ENCODE measurements at regions not wholly inside any gene's neighbourhood (a gene's known extent, or its start where the extent isn't known, plus 50 kb on each side); places are given as distances from the start of the nearest gene placed in this dataset.

DNA sequence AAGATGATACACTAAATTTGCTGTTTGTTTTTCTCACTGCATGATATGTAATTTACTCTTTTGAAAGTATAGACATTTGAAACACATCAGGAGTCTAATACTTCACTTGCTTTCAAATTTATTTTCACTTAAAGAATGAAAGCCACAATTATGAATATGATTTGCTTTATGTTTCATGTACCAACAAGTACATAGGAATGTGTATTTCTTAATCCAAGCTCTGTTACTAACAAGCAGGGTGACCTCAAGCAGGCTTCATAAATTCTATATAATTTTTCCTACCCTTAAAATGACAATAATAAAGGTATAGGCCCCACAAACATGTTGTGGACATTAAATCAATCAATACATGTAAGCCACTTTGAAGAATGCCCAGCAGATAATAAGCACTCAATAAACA, 170.2 kb upstream of the P2RY1 start:
- Histone ChIP-seq H3K4me3 (no peak overlapping the region), H3K27ac (no peak overlapping the region), H3K4me2 (no peak overlapping the region), H3K4me1 (no peaks in the 10 kb centered on the region), H3K9me3 (no peaks in the 10 kb centered on the region)
- CTCF ChIA-PET: no interaction called here
- no peak for DNase-seq (ENCODE audit: low read depth in 1 of 2, low spot score in 1 of 2)
- ATAC-seq: no peak
- TF ChIP-seq, protein P1, sequence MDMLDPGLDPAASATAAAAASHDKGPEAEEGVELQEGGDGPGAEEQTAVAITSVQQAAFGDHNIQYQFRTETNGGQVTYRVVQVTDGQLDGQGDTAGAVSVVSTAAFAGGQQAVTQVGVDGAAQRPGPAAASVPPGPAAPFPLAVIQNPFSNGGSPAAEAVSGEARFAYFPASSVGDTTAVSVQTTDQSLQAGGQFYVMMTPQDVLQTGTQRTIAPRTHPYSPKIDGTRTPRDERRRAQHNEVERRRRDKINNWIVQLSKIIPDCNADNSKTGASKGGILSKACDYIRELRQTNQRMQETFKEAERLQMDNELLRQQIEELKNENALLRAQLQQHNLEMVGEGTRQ (IDR thresholded peaks at IDR 0.05): no peak
- TF ChIP-seq, protein P2, sequence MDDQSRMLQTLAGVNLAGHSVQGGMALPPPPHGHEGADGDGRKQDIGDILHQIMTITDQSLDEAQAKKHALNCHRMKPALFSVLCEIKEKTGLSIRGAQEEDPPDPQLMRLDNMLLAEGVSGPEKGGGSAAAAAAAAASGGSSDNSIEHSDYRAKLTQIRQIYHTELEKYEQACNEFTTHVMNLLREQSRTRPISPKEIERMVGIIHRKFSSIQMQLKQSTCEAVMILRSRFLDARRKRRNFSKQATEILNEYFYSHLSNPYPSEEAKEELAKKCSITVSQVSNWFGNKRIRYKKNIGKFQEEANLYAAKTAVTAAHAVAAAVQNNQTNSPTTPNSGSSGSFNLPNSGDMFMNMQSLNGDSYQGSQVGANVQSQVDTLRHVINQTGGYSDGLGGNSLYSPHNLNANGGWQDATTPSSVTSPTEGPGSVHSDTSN (IDR thresholded peaks at IDR 0.05): no peak
- TF ChIP-seq, protein P3, sequence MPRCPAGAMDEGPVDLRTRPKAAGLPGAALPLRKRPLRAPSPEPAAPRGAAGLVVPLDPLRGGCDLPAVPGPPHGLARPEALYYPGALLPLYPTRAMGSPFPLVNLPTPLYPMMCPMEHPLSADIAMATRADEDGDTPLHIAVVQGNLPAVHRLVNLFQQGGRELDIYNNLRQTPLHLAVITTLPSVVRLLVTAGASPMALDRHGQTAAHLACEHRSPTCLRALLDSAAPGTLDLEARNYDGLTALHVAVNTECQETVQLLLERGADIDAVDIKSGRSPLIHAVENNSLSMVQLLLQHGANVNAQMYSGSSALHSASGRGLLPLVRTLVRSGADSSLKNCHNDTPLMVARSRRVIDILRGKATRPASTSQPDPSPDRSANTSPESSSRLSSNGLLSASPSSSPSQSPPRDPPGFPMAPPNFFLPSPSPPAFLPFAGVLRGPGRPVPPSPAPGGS (IDR thresholded peaks at IDR 0.05): no peak
- TF ChIP-seq CTCF (IDR thresholded peaks at IDR 0.05) (no peak), POLR2A (IDR thresholded peaks at IDR 0.05; ENCODE audit: low read length) (no peak), RFX5 (IDR thresholded peaks at IDR 0.05) (no peak), SMC3 (IDR thresholded peaks at IDR 0.05) (no peak), JUNB (IDR thresholded peaks at IDR 0.05) (no peak), PHF8 (IDR thresholded peaks at IDR 0.05; ENCODE audit: borderline replicate concordance, low read depth) (no peak), MAZ (IDR thresholded peaks at IDR 0.05; ENCODE audit: borderline replicate concordance, low read depth, low read length) (no peak), MAX (IDR thresholded peaks at IDR 0.05) (no peak), POLR2AphosphoS2 (conservative IDR thresholded peaks at IDR 0.05; ENCODE audit: low read length) (no peak)
- TF ChIP-seq, protein P4, sequence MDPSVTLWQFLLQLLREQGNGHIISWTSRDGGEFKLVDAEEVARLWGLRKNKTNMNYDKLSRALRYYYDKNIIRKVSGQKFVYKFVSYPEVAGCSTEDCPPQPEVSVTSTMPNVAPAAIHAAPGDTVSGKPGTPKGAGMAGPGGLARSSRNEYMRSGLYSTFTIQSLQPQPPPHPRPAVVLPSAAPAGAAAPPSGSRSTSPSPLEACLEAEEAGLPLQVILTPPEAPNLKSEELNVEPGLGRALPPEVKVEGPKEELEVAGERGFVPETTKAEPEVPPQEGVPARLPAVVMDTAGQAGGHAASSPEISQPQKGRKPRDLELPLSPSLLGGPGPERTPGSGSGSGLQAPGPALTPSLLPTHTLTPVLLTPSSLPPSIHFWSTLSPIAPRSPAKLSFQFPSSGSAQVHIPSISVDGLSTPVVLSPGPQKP (IDR thresholded peaks at IDR 0.05; ENCODE audit: low read depth, low read length): no peak
- no peak for FAIRE-seq
- POLR2A ChIA-PET: no interaction called here

- Histone ChIP-seq H3K4me2 (no peak overlapping the region), H3K27ac (no peak overlapping the region), H3K9me3 (no peaks in the 10 kb centered on the region), H3K4me3 (no peak overlapping the region), H3K4me1 (no peaks in the 10 kb centered on the region)
- no peak for FAIRE-seq
- TF ChIP-seq, protein P2 (IDR thresholded peaks at IDR 0.05): no peak
- TF ChIP-seq MAFK (IDR thresholded peaks at IDR 0.05; ENCODE audit: partially characterized antibody) (no peak), MAX (IDR thresholded peaks at IDR 0.05) (no peak), HMGXB4 (CRISPR knock-in tag; IDR thresholded peaks at IDR 0.05; ENCODE audit: borderline replicate concordance) (no peak), REST (IDR thresholded peaks at IDR 0.05) (no peak), ZC3H11A (IDR thresholded peaks at IDR 0.05) (no peak), RFX5 (IDR thresholded peaks at IDR 0.05) (no peak), RNF2 (IDR thresholded peaks at IDR 0.05; ENCODE audit: borderline replicate concordance, low read depth) (no peak)
- ATAC-seq: no peak
- ChIA-PET POLR2A (no interaction called here), CTCF (no interaction called here)
- no peak for DNase-seq (ENCODE audit: low read depth in 1 of 2, low spot score in 1 of 2)
Measured at GRCh38 chr3:152667267-152667666, 167.7 kb upstream of the P2RY1 start.

Data from A549 (cell line).